ENCODE measurements at regions not wholly inside any gene's neighbourhood (a gene's known extent, or its start where the extent isn't known, plus 50 kb on each side); places are given as distances from the start of the nearest gene placed in this dataset.

- TF ChIP-seq E2F8 (IDR thresholded peaks at IDR 0.05; ENCODE audit: low read depth, partially characterized antibody), result no peak
- TF ChIP-seq, protein P1, sequence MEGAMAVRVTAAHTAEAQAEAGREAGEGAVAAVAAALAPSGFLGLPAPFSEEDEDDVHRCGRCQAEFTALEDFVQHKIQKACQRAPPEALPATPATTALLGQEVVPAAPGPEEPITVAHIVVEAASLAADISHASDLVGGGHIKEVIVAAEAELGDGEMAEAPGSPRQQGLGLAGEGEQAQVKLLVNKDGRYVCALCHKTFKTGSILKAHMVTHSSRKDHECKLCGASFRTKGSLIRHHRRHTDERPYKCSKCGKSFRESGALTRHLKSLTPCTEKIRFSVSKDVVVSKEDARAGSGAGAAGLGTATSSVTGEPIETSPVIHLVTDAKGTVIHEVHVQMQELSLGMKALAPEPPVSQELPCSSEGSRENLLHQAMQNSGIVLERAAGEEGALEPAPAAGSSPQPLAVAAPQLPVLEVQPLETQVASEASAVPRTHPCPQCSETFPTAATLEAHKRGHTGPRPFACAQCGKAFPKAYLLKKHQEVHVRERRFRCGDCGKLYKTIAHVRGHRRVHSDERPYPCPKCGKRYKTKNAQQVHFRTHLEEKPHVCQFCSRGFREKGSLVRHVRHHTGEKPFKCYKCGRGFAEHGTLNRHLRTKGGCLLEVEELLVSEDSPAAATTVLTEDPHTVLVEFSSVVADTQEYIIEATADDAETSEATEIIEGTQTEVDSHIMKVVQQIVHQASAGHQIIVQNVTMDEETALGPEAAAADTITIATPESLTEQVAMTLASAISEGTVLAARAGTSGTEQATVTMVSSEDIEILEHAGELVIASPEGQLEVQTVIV (IDR thresholded peaks at IDR 0.05; ENCODE audit: borderline replicate concordance, partially characterized antibody), result no peak
- TF ChIP-seq MAX (IDR thresholded peaks at IDR 0.05; ENCODE audit: low read depth, low read length), result no peak
- TF ChIP-seq NFXL1 (IDR thresholded peaks at IDR 0.05; ENCODE audit: borderline replicate concordance), result no peak
Observed at GRCh38 chr7:26599982-26600381, 264.4 kb downstream of the SKAP2 start (continued).

DNA sequence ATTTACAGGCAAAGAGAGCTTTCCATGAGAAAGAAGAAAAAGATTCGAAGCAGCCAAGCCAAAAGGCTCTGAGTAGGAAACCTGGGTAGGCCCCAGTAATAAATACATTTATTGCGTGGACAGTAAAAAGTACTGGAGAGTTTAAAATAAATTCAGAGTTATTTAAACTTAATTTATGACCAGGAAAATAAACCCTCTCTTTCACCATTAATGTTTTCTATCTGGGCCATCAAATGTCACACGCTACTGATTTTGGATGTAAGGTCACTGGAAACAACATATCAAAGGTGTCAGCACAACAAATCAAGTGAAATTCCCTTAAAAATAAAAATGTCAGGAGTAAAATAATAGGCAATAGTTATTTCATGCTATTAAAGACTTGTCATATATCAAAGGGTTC lies 264.0 kb downstream of the SKAP2 start:
- in situ Hi-C loops (cut with MboI), result no loop called here
- no peak overlapping the region for H2AFZ ChIP-seq (ENCODE audit: control insufficient read depth, low read depth, low read length)
- H3K4me1 ChIP-seq (ENCODE audit: control insufficient read depth, insufficient read depth, low read length), result no peaks in the 10 kb centered on the region
- no TSS peak for BruUV-seq (replicated peaks)
- no peak for FAIRE-seq
- SMC1A ChIA-PET (ENCODE audit: uncharacterized antibody, unreplicated experiment), result interaction anchor here (1.5 kb wide), 1 partner anchor 9 kb away, joined by 3 read pairs; no protein-coding TSS in a partner anchor
- H4K20me1 ChIP-seq (ENCODE audit: control insufficient read depth, insufficient read depth), result no peaks in the 10 kb centered on the region
- no peak overlapping the region for H3K27ac ChIP-seq (ENCODE audit: control insufficient read depth, insufficient read depth)
- 40% methylated on average over 3 of the region's 3 CpGs for WGBS (ENCODE audit: insufficient coverage, insufficient replicate concordance, low lambda C conversion rate, missing lambda C conversion rate)
- H3K79me2 ChIP-seq (ENCODE audit: control insufficient read depth, insufficient read depth, low read length), result no peaks in the 10 kb centered on the region
- no peak overlapping the region for H3K9ac ChIP-seq (ENCODE audit: control insufficient read depth, insufficient read depth, low read length)
- no peaks in the 10 kb centered on the region; a peak in 1 of 4 replicates for H3K27me3 ChIP-seq (replicated peaks in 1 of 2; ENCODE audit: control insufficient read depth in 2 of 2, insufficient read depth in 2 of 2, low read length in 1 of 2)
- POLR2A ChIA-PET, result no interaction called here
- H3K9me3 ChIP-seq (replicated peaks; ENCODE audit: control insufficient read depth, insufficient read depth, low read length), result no peaks in the 10 kb centered on the region
- no peak for DNase-seq (ENCODE audit: low read depth, low spot score)
- ATAC-seq, result no peak
- H3K4me3 ChIP-seq, result no peak overlapping the region
- RAD21 ChIA-PET (ENCODE audit: unreplicated experiment), result no interaction called here
- CTCF ChIA-PET, result interaction anchor here (1.4 kb wide), 1 partner anchor 67 kb away, joined by 3 read pairs; no protein-coding TSS in a partner anchor
- H3K36me3 ChIP-seq (ENCODE audit: control insufficient read depth in 2 of 2, insufficient read depth in 2 of 2, low read length in 1 of 2), result no peaks in the 10 kb centered on the region
- intact Hi-C loops (cut with micrococcal nuclease; ENCODE audit: unreplicated experiment), result no loop called here
- H3K4me2 ChIP-seq (ENCODE audit: control insufficient read depth, insufficient read depth), result no peak overlapping the region
- TF ChIP-seq BACH1 (IDR thresholded peaks at IDR 0.05; ENCODE audit: borderline replicate concordance), result no peak
- no peak for TF ChIP-seq IRF3 (IDR thresholded peaks at IDR 0.05)
- TF ChIP-seq SMAD1 (IDR thresholded peaks at IDR 0.05; ENCODE audit: low read depth, partially characterized antibody), result no peak
- TF ChIP-seq PKNOX1 (IDR thresholded peaks at IDR 0.05), result no peak
- no peak for TF ChIP-seq NBN (IDR thresholded peaks at IDR 0.05)
- no peak for TF ChIP-seq STAT1 (conservative IDR thresholded peaks at IDR 0.05)
- TF ChIP-seq TCF3 (IDR thresholded peaks at IDR 0.05; ENCODE audit: borderline replicate concordance, insufficient read depth, low read depth, low read length), result no peak
- TF ChIP-seq NR2F1 (conservative IDR thresholded peaks at IDR 0.05), result no peak
- TF ChIP-seq WRNIP1 (IDR thresholded peaks at IDR 0.05; ENCODE audit: borderline replicate concordance, low read depth, low read length), result no peak
- TF ChIP-seq HDGF (IDR thresholded peaks at IDR 0.05), result no peak
- TF ChIP-seq SREBF2 (IDR thresholded peaks at IDR 0.05; ENCODE audit: low read length), result no peak
- TF ChIP-seq PML (IDR thresholded peaks at IDR 0.05; ENCODE audit: low read length), result no peak
- no peak for TF ChIP-seq IRF4 (IDR thresholded peaks at IDR 0.05; ENCODE audit: low read depth, low read length)
- TF ChIP-seq ESRRA (IDR thresholded peaks at IDR 0.05; ENCODE audit: low read length), result no peak

Data from GM12878 (cell line).